ENCODE measurements at regions not wholly inside any gene's neighbourhood (a gene's known extent, or its start where the extent isn't known, plus 50 kb on each side); places are given as distances from the start of the nearest gene placed in this dataset.

DNA sequence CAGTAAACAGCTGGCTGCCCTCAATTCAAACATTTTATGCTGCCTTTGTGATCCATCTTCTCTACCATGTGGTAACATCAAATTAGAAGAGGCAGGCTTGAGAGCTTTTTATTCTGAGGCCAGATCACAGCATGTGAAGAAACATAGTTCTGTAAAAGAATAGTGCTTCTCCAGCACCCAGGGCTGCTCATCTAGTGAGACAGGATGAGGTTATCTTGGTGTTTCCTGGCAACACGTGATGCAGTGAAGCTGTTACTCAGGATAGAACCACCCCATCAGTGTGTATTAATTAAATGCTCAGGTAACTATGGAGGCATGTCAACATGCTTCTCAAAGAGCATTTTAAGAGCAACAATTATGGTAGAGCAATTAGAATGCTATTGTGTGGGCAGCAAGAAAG, 400.5 kb upstream of the ACO1 start:
- Histone ChIP-seq H4K20me1 (ENCODE audit: insufficient read depth) (no peaks in the 10 kb centered on the region), H3K4me2 (ENCODE audit: low read length) (no peak overlapping the region), H2AFZ (ENCODE audit: low read depth, low read length, poor library complexity, severe bottlenecking) (no peak overlapping the region), H3K4me3 (replicated peaks in 1 of 2; ENCODE audit: low read depth in 1 of 2, low read length in 2 of 2) (no peak overlapping the region), H3K9me3 (ENCODE audit: control insufficient read depth in 1 of 2, insufficient read depth in 1 of 2, low read depth in 1 of 2, low read length in 2 of 2) (peaks cover 0 to 11% of the 10 kb centered on the region in 2 experiments; a peak in 2 of 4 replicates), H3K9ac (ENCODE audit: low read length) (no peak overlapping the region), H3K9me2 (ENCODE audit: insufficient read depth) (no peaks in the 10 kb centered on the region; the same call in 1 of the 2 replicates), H3K36me3 (ENCODE audit: control insufficient read depth in 1 of 2, insufficient read depth in 2 of 2, low read length in 2 of 2) (no peaks in the 10 kb centered on the region), H3K27me3 (ENCODE audit: insufficient read depth, low read length) (no peaks in the 10 kb centered on the region), H3K27ac (ENCODE audit: low read depth, low read length) (no peak overlapping the region), H3K4me1 (ENCODE audit: control insufficient read depth in 1 of 2, insufficient read depth in 2 of 2, low read length in 2 of 2) (no peaks in the 10 kb centered on the region), H3K79me2 (ENCODE audit: insufficient read depth, low read length) (no peaks in the 10 kb centered on the region; the same call in 1 of the 2 replicates)
- BruUV-seq (replicated peaks): no TSS peak
- DNase-seq (ENCODE audit: low read depth, low spot score): no peak
- no peak for ATAC-seq
- POLR2A ChIA-PET: no interaction called here
- intact Hi-C loops (cut with micrococcal nuclease): no loop called here
- RAD21 ChIA-PET (ENCODE audit: low non-redundant PET in 1 of 2, low total read pairs in 2 of 2, uncharacterized antibody in 2 of 2, unreplicated experiment in 2 of 2): no interaction called here
- TF ChIP-seq EZH2phosphoT487 (IDR thresholded peaks at IDR 0.05; ENCODE audit: borderline replicate concordance) (no peak), YY1 (IDR thresholded peaks at IDR 0.05; ENCODE audit: extremely low read depth, insufficient replicate concordance, low read depth, low read length) (no peak), TCF7L2 (IDR thresholded peaks at IDR 0.05; ENCODE audit: borderline replicate concordance, extremely low read depth, insufficient read depth, insufficient read length) (no peak), EGR1 (IDR thresholded peaks at IDR 0.05; ENCODE audit: low read depth) (no peak), CBX3 (IDR thresholded peaks at IDR 0.05; ENCODE audit: low read depth) (no peak)
- CTCF ChIA-PET: no interaction called here

DNA sequence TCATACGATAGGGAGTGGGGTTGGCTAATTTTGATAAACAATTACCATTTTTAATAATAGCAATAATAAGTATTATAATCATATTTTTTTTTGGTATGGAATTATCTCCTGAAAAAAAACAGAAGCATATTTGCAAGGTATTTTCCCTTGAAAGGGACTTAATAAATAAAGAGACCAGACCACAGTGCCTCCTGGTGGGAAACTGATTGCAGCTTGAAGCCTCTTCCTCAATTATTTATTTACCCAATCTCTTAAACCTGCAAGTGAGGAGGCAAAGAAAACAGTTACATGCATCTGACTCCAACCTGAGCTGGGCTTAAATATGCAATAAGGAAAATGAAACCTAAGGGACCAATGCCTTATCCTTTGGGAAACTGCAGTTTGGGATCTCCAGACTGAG, 388.1 kb upstream of the ACO1 start:
- ChIA-PET POLR2A (no interaction called here), CTCF (no interaction called here), RAD21 (ENCODE audit: low non-redundant PET in 1 of 2, low total read pairs in 2 of 2, uncharacterized antibody in 2 of 2, unreplicated experiment in 2 of 2) (no interaction called here)
- Histone ChIP-seq H4K20me1 (ENCODE audit: insufficient read depth) (no peaks in the 10 kb centered on the region), H3K27ac (ENCODE audit: low read depth, low read length) (no peak overlapping the region), H3K9ac (ENCODE audit: low read length) (no peak overlapping the region), H3K4me2 (ENCODE audit: low read length) (no peak overlapping the region), H3K4me3 (replicated peaks in 1 of 2; ENCODE audit: low read depth in 1 of 2, low read length in 2 of 2) (no peak overlapping the region), H3K36me3 (ENCODE audit: control insufficient read depth in 1 of 2, insufficient read depth in 2 of 2, low read length in 2 of 2) (no peaks in the 10 kb centered on the region), H3K4me1 (ENCODE audit: control insufficient read depth in 1 of 2, insufficient read depth in 2 of 2, low read length in 2 of 2) (no peaks in the 10 kb centered on the region), H2AFZ (ENCODE audit: low read depth, low read length, poor library complexity, severe bottlenecking) (no peak overlapping the region), H3K9me3 (ENCODE audit: control insufficient read depth in 1 of 2, insufficient read depth in 1 of 2, low read depth in 1 of 2, low read length in 2 of 2) (no peaks in the 10 kb centered on the region), H3K9me2 (ENCODE audit: insufficient read depth) (no peaks in the 10 kb centered on the region), H3K79me2 (ENCODE audit: insufficient read depth, low read length) (no peaks in the 10 kb centered on the region), H3K27me3 (ENCODE audit: insufficient read depth, low read length) (no peaks in the 10 kb centered on the region)
- ATAC-seq (no peak), DNase-seq (ENCODE audit: low read depth, low spot score) (peak; percentile 4)
- BruUV-seq (replicated peaks): no TSS peak
- intact Hi-C loops (cut with micrococcal nuclease): no loop called here
- TF ChIP-seq EZH2phosphoT487 (IDR thresholded peaks at IDR 0.05; ENCODE audit: borderline replicate concordance) (no peak), RAD21 (IDR thresholded peaks at IDR 0.05; ENCODE audit: low read depth) (0 out of 2 replicates have a peak, but pooled peaks have one; percentile 8)
- TF ChIP-seq, protein P1, sequence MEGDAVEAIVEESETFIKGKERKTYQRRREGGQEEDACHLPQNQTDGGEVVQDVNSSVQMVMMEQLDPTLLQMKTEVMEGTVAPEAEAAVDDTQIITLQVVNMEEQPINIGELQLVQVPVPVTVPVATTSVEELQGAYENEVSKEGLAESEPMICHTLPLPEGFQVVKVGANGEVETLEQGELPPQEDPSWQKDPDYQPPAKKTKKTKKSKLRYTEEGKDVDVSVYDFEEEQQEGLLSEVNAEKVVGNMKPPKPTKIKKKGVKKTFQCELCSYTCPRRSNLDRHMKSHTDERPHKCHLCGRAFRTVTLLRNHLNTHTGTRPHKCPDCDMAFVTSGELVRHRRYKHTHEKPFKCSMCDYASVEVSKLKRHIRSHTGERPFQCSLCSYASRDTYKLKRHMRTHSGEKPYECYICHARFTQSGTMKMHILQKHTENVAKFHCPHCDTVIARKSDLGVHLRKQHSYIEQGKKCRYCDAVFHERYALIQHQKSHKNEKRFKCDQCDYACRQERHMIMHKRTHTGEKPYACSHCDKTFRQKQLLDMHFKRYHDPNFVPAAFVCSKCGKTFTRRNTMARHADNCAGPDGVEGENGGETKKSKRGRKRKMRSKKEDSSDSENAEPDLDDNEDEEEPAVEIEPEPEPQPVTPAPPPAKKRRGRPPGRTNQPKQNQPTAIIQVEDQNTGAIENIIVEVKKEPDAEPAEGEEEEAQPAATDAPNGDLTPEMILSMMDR (IDR thresholded peaks at IDR 0.05 in 2 of 3, conservative IDR thresholded peaks at IDR 0.05 in 1 of 3; ENCODE audit: borderline replicate concordance in 1 of 3, insufficient read depth in 1 of 3, low read depth in 2 of 3, low read length in 2 of 3): peak in 2 of 3 experiments; percentile 13 to 25; a peak in 3 of 6 replicates
